ENCODE measurements at regions not wholly inside any gene's neighbourhood (a gene's known extent, or its start where the extent isn't known, plus 50 kb on each side); places are given as distances from the start of the nearest gene placed in this dataset.

DNA sequence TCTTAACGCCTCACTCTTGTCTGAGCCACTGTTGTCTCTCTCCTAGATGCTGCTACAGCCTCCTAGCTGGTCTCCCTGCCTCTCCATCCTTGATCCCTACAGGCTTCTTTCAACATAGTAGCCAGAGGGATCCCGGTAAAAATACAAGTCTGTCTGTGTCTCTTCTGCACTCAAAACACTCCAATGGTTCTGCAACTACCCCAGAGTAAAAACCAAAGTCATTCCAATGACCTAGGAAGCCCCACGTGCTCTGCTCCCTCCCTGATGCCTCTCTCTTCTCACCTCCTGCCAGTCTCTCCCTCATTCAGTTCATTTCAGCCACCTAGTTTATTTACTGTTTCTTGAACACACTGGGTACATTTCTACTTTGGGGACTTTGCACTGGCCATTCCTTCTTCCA, 135.2 kb downstream of the NPIPB5 start:
- Histone ChIP-seq H3K27me3 (ENCODE audit: insufficient read depth) (no peaks in the 10 kb centered on the region), H3K36me3 (ENCODE audit: insufficient read depth) (no peaks in the 10 kb centered on the region), H4K20me1 (replicated peaks; ENCODE audit: insufficient read depth) (no peaks in the 10 kb centered on the region), H3K9me2 (ENCODE audit: insufficient read depth) (0 out of 2 replicates have a peak, but pooled peaks cover 5% of the 10 kb centered on the region), H3K27ac (ENCODE audit: low read depth) (no peak overlapping the region), H3K4me2 (no peak overlapping the region), H2AFZ (peak overlapping the region; percentile 34), H3F3A (replicated peaks; ENCODE audit: low read depth) (no peaks in the 10 kb centered on the region), H3K4me3 (no peak overlapping the region), H3K4me1 (ENCODE audit: insufficient read depth) (peaks cover 18% of the 10 kb centered on the region), H3K79me2 (replicated peaks; ENCODE audit: insufficient read depth) (no peaks in the 10 kb centered on the region)
- Mint-ChIP-seq H3K27ac (no peak overlapping the region), H3K27me3 (ENCODE audit: insufficient read depth, low read depth, poor library complexity) (no peaks in the 10 kb centered on the region), H3K4me3 (no peak overlapping the region), H3K4me1 (no peaks in the 10 kb centered on the region), H3K9me3 (no peaks in the 10 kb centered on the region), H3K36me3 (ENCODE audit: low read depth) (no peaks in the 10 kb centered on the region)
- no peak for TF ChIP-seq ZNF331 (CRISPR knock-in tag; IDR thresholded peaks at IDR 0.05; ENCODE audit: low read depth)
- TF ChIP-seq, protein P1, sequence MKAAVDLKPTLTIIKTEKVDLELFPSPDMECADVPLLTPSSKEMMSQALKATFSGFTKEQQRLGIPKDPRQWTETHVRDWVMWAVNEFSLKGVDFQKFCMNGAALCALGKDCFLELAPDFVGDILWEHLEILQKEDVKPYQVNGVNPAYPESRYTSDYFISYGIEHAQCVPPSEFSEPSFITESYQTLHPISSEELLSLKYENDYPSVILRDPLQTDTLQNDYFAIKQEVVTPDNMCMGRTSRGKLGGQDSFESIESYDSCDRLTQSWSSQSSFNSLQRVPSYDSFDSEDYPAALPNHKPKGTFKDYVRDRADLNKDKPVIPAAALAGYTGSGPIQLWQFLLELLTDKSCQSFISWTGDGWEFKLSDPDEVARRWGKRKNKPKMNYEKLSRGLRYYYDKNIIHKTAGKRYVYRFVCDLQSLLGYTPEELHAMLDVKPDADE (IDR thresholded peaks at IDR 0.05) = no peak
- TF ChIP-seq, protein P2, sequence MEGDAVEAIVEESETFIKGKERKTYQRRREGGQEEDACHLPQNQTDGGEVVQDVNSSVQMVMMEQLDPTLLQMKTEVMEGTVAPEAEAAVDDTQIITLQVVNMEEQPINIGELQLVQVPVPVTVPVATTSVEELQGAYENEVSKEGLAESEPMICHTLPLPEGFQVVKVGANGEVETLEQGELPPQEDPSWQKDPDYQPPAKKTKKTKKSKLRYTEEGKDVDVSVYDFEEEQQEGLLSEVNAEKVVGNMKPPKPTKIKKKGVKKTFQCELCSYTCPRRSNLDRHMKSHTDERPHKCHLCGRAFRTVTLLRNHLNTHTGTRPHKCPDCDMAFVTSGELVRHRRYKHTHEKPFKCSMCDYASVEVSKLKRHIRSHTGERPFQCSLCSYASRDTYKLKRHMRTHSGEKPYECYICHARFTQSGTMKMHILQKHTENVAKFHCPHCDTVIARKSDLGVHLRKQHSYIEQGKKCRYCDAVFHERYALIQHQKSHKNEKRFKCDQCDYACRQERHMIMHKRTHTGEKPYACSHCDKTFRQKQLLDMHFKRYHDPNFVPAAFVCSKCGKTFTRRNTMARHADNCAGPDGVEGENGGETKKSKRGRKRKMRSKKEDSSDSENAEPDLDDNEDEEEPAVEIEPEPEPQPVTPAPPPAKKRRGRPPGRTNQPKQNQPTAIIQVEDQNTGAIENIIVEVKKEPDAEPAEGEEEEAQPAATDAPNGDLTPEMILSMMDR (conservative IDR thresholded peaks at IDR 0.05; ENCODE audit: low read depth in 2 of 2) = no peak
- ATAC-seq = no peak
- DNase-seq (ENCODE audit: low spot score) = no peak

DNA sequence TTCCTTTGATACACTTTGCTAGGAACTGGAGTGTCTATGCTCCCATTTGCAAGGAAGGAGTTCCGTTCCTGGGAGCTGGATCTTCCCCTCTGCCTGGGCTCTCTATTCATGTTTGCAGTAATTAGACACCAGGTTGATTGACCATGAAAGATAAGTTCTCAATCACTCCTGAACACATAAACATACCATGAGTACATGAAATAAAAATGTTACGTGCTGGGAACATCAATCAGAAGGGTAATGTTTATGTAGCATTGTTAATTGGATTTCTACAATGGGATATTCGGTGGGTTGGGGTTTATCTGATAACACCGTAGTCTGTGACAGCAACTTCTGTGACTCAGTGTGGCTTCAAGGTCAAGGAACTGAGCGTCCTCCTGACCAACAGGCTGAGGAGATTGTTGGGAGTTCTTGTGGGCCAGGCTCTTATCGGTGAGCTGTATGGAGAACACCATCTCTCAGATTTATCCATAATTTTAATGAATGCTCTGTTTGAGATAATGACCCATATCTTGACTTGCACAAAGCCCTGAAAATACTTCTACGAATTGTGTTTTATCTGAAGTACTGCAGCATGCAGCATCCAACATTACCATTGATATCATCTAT, 136.4 kb downstream of the NPIPB5 start:
- no peak overlapping the region for H3K4me2 ChIP-seq
- peaks cover 6% of the 10 kb centered on the region for H3K4me1 ChIP-seq (ENCODE audit: insufficient read depth)
- Mint-ChIP-seq H3K27ac (no peak overlapping the region), H3K4me1 (no peaks in the 10 kb centered on the region), H3K9me3 (no peaks in the 10 kb centered on the region; the same call in 2 of the 3 replicates), H3K4me3 (no peak overlapping the region), H3K27me3 (ENCODE audit: insufficient read depth, low read depth, poor library complexity) (peaks cover 1% of the 10 kb centered on the region), H3K36me3 (ENCODE audit: low read depth) (no peaks in the 10 kb centered on the region)
- no peak overlapping the region for H3K4me3 ChIP-seq
- no peaks in the 10 kb centered on the region for H3K36me3 ChIP-seq (ENCODE audit: insufficient read depth)
- no peaks in the 10 kb centered on the region for H3K27me3 ChIP-seq (ENCODE audit: insufficient read depth)
- no peak overlapping the region for H3K27ac ChIP-seq (ENCODE audit: low read depth)
- H4K20me1 ChIP-seq (replicated peaks; ENCODE audit: insufficient read depth) = no peaks in the 10 kb centered on the region
- DNase-seq (ENCODE audit: low spot score) (no peak), ATAC-seq (no peak)
- 0 out of 2 replicates have a peak, but pooled peaks cover 5% of the 10 kb centered on the region for H3K9me2 ChIP-seq (ENCODE audit: insufficient read depth)
- H3K79me2 ChIP-seq (replicated peaks; ENCODE audit: insufficient read depth) = no peaks in the 10 kb centered on the region
- peak overlapping the region; percentile 54 for H2AFZ ChIP-seq
- no peaks in the 10 kb centered on the region for H3F3A ChIP-seq (replicated peaks; ENCODE audit: low read depth)
- TF ChIP-seq STAT1 (IDR thresholded peaks at IDR 0.05; ENCODE audit: unreplicated experiment) (no peak), NANOG (IDR thresholded peaks at IDR 0.05; ENCODE audit: borderline replicate concordance) (no peak), ZNF331 (CRISPR knock-in tag; IDR thresholded peaks at IDR 0.05; ENCODE audit: low read depth) (no peak), EZH2 (IDR thresholded peaks at IDR 0.05; ENCODE audit: low read depth, unreplicated experiment) (no peak), JUNB (IDR thresholded peaks at IDR 0.05; ENCODE audit: unreplicated experiment) (no peak), POLR2AphosphoS5 (IDR thresholded peaks at IDR 0.05; ENCODE audit: low read depth) (no peak), CREB1 (CRISPR knock-in tag; IDR thresholded peaks at IDR 0.05; ENCODE audit: low read depth) (no peak)
- TF ChIP-seq, protein P2 (conservative IDR thresholded peaks at IDR 0.05; ENCODE audit: low read depth in 2 of 2) = no peak
- TF ChIP-seq, protein P1 (IDR thresholded peaks at IDR 0.05) = no peak
